ENCODE measurements at regions not wholly inside any gene's neighbourhood (a gene's known extent, or its start where the extent isn't known, plus 50 kb on each side); places are given as distances from the start of the nearest gene placed in this dataset.

DNA sequence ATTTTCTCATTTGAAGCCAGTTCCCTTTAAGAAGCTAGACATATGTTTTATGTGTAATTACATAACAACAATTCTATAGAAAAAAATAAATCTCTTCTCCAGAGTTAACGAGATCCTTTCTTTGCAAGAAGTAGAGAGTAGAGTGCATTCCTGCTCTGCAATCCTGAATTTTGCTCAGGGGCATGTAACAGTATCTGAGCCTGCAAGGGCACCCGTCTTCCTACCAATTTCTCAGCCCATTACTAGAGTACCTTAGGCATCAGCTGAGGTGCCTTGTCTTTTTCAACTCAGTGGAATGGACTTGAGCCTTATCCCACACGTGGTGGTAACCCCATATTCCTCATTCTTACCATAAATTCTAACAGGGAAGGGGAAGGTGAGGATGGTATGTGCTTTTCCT, 205.9 kb downstream of the IKZF2 start:
- DNase-seq = no peak

GRCh38 chr2:212943351-212943750, 208.1 kb downstream of the IKZF2 start:
- no peak for DNase-seq

GRCh38 chr2:212941361-212941760, 210.1 kb downstream of the IKZF2 start:
- no peak for DNase-seq

GRCh38 chr2:212940816-212941215, 210.6 kb downstream of the IKZF2 start:
- DNase-seq = no peak

- no peak for DNase-seq
These were observed 211.5 kb downstream of the IKZF2 start for GRCh38 chr2:212939777-212940531.

GRCh38 chr2:212938144-212938793, 213.1 kb downstream of the IKZF2 start:
- no peak for DNase-seq

- no peak for DNase-seq
These were observed 214.8 kb downstream of the IKZF2 start for GRCh38 chr2:212936572-212936971.

DNA sequence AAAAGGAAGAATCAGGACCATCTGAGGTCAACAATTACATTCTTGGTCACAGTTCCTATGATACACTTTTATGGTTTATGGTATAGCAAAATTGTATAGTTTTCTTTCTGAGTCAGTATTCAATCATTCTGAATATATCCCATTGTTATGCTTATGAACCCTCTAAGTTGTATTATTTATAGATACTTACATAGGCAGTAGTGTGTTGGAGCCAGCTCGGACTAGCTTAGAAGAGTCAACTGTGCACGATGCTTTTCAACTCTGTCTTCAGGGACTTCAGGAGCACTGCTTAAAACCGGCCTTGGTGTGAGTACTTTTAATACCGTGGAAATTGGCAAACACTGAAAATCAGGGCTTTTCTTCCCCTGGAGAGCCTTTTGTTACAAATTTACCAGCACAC, 215.7 kb downstream of the IKZF2 start:
- DNase-seq = no peak

DNA sequence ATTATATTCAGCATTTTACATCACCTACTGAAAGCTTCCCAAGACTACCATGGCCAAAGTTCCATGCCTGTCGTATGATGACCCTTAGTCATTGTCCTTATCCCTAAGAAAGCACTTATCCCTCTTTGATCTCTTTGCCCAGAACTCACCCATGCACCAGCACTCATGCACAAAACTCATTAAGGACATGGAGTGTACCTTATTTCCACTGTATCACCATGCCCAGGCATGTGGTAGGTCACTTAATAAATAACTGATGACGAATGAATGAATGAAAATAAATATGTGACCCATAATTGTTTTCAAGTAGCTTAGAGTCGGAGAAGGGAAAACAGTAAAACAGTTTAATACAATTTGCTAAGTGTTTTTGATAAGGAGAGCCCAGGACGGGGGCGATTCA, 220.1 kb downstream of the IKZF2 start:
- no peak for DNase-seq

GRCh38 chr2:212930556-212931260, 220.7 kb downstream of the IKZF2 start:
- DNase-seq = no peak

DNA sequence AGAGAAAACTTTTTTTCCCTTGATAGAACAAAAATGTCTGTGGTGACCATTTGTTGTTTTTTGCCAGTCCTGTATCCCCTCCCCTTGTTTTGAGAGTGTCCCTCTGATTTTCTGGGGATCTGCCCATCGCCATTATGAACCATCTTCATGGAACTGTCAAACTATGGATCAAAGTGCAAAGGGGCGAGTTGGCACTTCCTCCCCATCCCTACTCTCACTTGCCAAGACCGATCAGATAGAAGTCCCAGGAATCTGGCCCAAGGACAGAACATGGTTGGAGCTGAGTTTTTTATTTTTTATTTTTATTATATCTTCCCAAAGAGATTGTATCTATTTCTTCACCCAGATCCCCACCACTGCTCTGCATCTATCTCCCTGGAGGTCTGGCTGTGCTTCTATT, 221.4 kb downstream of the IKZF2 start:
- DNase-seq = no peak

GRCh38 chr2:212929116-212929515, 222.3 kb downstream of the IKZF2 start:
- DNase-seq = no peak

DNA sequence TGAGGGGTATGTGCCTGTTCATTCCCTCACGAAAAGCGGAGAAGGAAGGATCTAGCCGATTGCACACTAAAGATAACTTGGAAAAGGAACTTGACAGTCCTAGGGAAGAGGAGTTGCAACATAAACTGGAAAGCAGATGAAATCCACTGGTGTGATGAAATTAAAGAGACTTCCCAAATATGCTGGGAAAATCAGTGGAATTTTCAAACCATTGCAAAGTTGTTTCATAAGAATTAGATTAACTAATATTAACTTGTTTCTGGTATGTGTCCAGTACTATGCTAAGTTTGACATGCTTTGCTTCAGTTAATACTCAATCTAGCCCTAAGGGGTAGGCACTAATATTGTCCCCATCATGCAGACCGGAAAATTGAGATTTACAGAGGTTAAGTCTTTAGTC, 222.7 kb downstream of the IKZF2 start:
- no peak for DNase-seq

DNA sequence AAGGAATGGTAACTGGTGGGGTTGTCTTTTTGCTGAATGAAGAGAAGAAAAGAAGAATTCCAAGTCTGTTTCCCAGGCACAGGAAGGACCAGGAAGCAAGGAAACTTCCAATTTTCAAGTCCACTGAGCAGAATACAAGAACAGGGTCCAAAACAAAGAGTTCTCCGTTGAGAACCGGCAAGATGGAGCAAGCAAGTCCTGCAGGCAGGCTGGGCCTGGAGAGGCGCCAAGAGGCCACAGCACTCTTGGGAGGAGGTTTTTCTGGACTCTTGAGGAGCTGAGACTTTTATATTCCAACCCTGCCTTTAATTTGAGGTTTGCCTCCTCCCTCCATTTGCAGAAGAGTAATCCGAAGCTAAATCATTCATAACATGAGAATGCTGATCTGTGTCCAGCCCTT, 224.5 kb downstream of the IKZF2 start:
- no peak for DNase-seq

DNA sequence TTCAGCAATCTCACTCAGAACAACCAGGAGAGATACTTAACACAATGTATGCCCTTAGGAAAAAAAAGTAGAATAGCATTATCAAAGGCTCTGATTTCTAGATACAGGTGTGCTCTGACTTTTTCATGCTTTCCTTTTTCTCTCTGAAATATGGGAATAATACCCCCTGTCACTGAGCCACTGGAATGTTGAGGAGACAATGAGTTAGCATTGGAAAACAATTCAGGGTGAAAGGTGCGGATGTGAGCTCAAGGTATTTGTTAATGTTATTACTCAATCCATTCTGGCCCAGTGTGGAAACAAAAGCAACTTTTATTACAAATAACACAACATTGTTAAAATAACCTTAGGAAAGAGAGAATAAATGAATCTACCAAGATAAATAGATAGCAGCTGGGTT, 228.0 kb downstream of the IKZF2 start:
- no peak for DNase-seq

GRCh38 chr2:212922701-212923100, 228.7 kb downstream of the IKZF2 start:
- DNase-seq = no peak

GRCh38 chr2:212921711-212922110, 229.7 kb downstream of the IKZF2 start:
- no peak for DNase-seq

DNA sequence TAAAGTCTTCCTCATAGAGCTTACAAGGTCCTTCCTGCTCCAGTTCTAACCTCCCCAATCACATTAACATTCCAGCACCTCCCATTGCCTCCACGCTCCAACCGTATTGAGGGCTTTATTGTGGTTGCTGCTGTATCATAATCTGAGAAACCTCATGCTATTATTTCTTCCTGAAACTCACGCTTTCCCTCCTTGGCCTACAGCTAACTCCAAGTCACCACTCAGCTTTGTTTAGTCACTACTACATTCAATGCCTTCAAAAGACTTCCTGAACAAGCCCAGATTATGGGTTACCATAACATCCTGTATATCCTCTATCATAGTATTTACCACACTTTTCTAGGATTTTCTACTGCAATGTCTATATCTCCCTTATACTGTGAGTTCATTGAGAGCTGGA, 230.4 kb downstream of the IKZF2 start:
- no peak for DNase-seq

GRCh38 chr2:212919238-212919637, 232.2 kb downstream of the IKZF2 start:
- DNase-seq = no peak

GRCh38 chr2:212918336-212918735, 233.1 kb downstream of the IKZF2 start:
- DNase-seq = no peak

- no peak for DNase-seq
These were observed 236.2 kb downstream of the IKZF2 start for GRCh38 chr2:212915121-212915782.

DNA sequence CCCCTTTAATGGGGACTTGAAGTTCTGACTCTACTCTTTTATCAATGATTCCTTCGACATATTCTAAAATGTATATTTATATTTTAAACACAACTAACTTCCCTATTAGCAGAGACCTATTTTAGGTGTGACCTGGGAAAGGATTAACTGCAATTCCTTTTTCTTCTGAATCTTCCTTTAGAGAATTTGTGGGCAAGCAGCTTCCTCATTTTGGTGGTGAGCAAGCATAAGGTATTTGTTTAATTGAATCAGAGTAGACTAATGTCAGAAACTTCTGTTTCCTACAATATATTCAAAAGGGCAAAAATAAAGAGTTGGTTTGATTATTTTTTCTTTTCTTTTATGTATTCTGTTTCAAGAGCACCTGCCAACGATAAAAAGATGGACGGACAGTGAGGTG, 237.0 kb downstream of the IKZF2 start:
- DNase-seq = no peak

GRCh38 chr2:212913640-212914306, 237.6 kb downstream of the IKZF2 start:
- DNase-seq = no peak
